ENCODE measurements at regions not wholly inside any gene's neighbourhood (a gene's known extent, or its start where the extent isn't known, plus 50 kb on each side); places are given as distances from the start of the nearest gene placed in this dataset.

DNA sequence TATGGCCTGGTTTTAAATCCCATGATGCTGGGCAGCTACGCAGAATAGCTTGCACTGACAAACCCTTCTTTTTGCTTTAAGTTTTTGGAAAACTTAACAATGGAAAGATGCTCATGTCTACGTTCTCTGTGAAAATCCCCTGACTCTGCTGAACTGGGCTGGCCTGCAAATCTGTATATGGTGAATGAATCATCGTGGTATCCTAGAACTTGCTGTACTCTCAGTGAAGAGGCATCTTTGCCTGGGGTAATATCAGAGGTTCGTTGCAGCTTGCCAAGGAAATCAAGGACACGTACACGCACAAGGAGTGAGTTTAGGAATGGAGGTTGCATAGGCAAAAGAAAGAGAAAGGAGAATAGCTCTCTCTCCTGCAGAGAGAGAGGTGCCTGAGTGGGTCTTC, 382.0 kb upstream of the ADARB2 start:
- TF ChIP-seq, protein P1, sequence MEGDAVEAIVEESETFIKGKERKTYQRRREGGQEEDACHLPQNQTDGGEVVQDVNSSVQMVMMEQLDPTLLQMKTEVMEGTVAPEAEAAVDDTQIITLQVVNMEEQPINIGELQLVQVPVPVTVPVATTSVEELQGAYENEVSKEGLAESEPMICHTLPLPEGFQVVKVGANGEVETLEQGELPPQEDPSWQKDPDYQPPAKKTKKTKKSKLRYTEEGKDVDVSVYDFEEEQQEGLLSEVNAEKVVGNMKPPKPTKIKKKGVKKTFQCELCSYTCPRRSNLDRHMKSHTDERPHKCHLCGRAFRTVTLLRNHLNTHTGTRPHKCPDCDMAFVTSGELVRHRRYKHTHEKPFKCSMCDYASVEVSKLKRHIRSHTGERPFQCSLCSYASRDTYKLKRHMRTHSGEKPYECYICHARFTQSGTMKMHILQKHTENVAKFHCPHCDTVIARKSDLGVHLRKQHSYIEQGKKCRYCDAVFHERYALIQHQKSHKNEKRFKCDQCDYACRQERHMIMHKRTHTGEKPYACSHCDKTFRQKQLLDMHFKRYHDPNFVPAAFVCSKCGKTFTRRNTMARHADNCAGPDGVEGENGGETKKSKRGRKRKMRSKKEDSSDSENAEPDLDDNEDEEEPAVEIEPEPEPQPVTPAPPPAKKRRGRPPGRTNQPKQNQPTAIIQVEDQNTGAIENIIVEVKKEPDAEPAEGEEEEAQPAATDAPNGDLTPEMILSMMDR (IDR thresholded peaks at IDR 0.05) = no peak
- TF ChIP-seq POLR2A (IDR thresholded peaks at IDR 0.05) = no peak
- no peak for TF ChIP-seq POLR2AphosphoS5 (IDR thresholded peaks at IDR 0.05)
- no peak for TF ChIP-seq EP300 (IDR thresholded peaks at IDR 0.05)
- no peak overlapping the region for H3K4me3 ChIP-seq
- 67 to 94% methylated on average over 3 to 6 of the region's 6 CpGs for WGBS, 2 donors (ENCODE audit: low coverage in 1 of 2)
- no peaks in the 10 kb centered on the region for H3K4me1 ChIP-seq
- H3K27ac ChIP-seq = no peak overlapping the region
- ATAC-seq = no peak
- peaks cover 4% of the 10 kb centered on the region for H3K27me3 ChIP-seq
- H3K36me3 ChIP-seq = no peaks in the 10 kb centered on the region
- peaks cover 0 to 11% (median 0%) of the 10 kb centered on the region in 3 donors for H3K9me3 ChIP-seq

DNA sequence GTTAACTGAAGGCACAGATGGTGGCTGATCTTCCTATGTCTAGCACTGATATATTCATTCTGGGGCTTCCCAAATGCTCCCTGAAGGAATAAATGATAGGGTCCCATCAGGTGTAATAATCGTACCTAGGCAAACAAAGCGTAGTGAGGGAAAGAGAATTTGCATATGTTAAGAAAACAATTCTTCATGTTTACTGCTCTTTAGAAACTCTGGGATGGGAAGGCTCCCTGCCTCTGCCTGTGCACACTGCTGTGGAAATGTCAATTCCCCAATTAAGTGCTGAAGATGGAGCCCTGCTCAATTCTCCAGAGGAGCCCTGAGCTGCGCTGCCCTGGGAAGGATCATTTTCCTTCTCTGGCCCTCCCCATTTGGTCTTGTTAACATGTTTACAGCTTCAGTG, 380.9 kb upstream of the ADARB2 start:
- H3K4me3 ChIP-seq = no peak overlapping the region
- TF ChIP-seq EP300 (IDR thresholded peaks at IDR 0.05) (no peak), POLR2A (IDR thresholded peaks at IDR 0.05) (no peak), POLR2AphosphoS5 (IDR thresholded peaks at IDR 0.05) (no peak)
- TF ChIP-seq, protein P1 (IDR thresholded peaks at IDR 0.05) = no peak
- peaks cover 0 to 11% (median 0%) of the 10 kb centered on the region in 3 donors for H3K9me3 ChIP-seq
- H3K27me3 ChIP-seq = peaks cover 4% of the 10 kb centered on the region
- H3K27ac ChIP-seq = no peak overlapping the region
- H3K4me1 ChIP-seq = no peaks in the 10 kb centered on the region
- no peaks in the 10 kb centered on the region for H3K36me3 ChIP-seq
- 90% methylated on average over 3 of the region's 3 CpGs for WGBS, 2 donors (ENCODE audit: low coverage in 1 of 2)
- ATAC-seq = no peak

DNA sequence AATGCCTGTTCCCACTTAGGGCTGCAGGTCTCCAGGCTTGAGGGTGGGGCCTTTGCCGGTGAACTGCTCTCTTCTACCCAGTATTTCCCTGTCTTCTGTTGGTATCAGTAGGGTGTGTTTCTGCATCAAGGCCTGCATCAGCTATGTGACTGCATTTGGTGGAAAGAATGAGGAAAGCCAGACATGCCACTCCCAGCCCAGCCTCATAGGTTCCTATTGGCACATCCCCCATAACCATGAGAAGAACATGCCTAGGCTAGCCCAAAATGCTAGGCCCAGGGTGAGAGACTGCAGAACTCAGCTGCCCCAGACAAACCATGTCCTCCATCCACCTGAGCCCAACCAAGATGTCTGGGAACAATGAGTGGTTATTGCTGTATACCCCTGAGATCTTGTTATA, 380.3 kb upstream of the ADARB2 start:
- Histone ChIP-seq H3K27ac (no peak overlapping the region), H3K27me3 (peaks cover 4% of the 10 kb centered on the region), H3K9me3 (peaks cover 0 to 11% (median 0%) of the 10 kb centered on the region in 3 donors), H3K36me3 (no peaks in the 10 kb centered on the region), H3K4me1 (no peaks in the 10 kb centered on the region), H3K4me3 (no peak overlapping the region)
- no CpG with 5 or more reads among the region's 1 CpG for WGBS, 2 donors (ENCODE audit: low coverage in 1 of 2)
- no peak for TF ChIP-seq POLR2A (IDR thresholded peaks at IDR 0.05)
- TF ChIP-seq, protein P1 (IDR thresholded peaks at IDR 0.05) = no peak
- ATAC-seq = no peak

DNA sequence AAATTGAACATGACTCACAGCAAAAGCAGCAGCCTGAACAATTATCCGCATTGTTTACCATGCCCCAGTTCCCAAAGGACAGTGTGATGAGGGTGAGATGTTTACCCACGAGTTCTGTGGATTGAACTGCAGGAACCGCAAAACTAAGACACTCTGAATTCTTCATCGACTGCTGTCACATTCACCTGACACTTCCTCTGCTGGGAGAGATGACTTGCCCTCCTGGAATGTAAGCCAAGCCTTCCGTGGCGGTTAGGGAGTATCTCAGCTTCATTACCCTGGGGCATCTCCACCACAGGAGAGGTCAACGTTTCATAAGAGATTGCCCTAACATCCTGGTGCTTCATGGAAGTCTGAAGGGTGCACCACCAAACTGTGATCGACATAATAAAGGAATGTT, 374.6 kb upstream of the ADARB2 start:
- no peak for TF ChIP-seq POLR2AphosphoS5 (IDR thresholded peaks at IDR 0.05)
- no peak overlapping the region for H3K4me3 ChIP-seq
- H3K27me3 ChIP-seq = no peaks in the 10 kb centered on the region
- ATAC-seq = no peak
- H3K9me3 ChIP-seq = peaks cover 0 to 2% (median 0%) of the 10 kb centered on the region in 3 donors
- no peaks in the 10 kb centered on the region for H3K36me3 ChIP-seq
- no peaks in the 10 kb centered on the region for H3K4me1 ChIP-seq
- H3K27ac ChIP-seq = no peak overlapping the region
- WGBS, 2 donors (ENCODE audit: low coverage in 1 of 2) = 48 to 65% methylated on average over 5 to 7 of the region's 8 CpGs

DNA sequence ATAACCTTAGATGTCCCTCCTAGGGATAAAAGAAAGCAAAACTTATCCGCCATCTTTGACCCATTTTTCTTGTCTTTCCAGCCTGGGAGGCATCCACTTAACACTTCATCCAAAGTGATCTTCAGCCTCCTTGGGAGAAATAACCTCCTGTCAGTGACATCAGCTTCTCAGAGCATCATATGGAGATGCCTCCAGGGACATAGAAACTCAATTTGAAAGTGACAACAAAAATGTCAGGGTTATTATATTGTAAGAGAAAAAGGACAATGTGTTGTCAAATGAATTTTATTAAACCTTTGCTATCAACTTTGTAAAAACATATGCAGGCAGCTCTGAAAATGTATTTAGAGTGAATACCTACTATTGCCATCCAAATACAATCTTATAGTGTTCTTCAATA, 371.2 kb upstream of the ADARB2 start:
- H3K27me3 ChIP-seq = no peaks in the 10 kb centered on the region
- H3K36me3 ChIP-seq = no peaks in the 10 kb centered on the region
- H3K9me3 ChIP-seq = no peaks in the 10 kb centered on the region
- TF ChIP-seq POLR2AphosphoS5 (IDR thresholded peaks at IDR 0.05) (no peak), POLR2A (IDR thresholded peaks at IDR 0.05) (no peak), EP300 (IDR thresholded peaks at IDR 0.05) (no peak)
- TF ChIP-seq, protein P1 (IDR thresholded peaks at IDR 0.05) = no peak
- ATAC-seq = no peak
- no peaks in the 10 kb centered on the region for H3K4me1 ChIP-seq
- no peak overlapping the region for H3K4me3 ChIP-seq
- WGBS, 2 donors (ENCODE audit: low coverage in 1 of 2) = 77% methylated on average over 1 of the region's 1 CpG; no CpG with 5 or more reads in 1 of the 2 donors
- no peak overlapping the region for H3K27ac ChIP-seq
